GDM1 (cell line): ENCODE measurements at regions not wholly inside any gene's neighbourhood (a gene's known extent, or its start where the extent isn't known, plus 50 kb on each side); places are given as distances from the start of the nearest gene placed in this dataset.

Experiments used
- DNase-seq: peaks from one replicate; lab custom pipeline; 2025; lab: John Stamatoyannopoulos, UW

GRCh38 chr2:12827721-12828120 lies 111.0 kb downstream of the TRIB2 start:
- no peak for DNase-seq

GRCh38 chr2:12828980-12829379 lies 112.2 kb downstream of the TRIB2 start:
- DNase-seq, result no peak

GRCh38 chr2:12831016-12831415 lies 114.3 kb downstream of the TRIB2 start:
- no peak for DNase-seq

GRCh38 chr2:12834239-12834638 lies 117.5 kb downstream of the TRIB2 start:
- no peak for DNase-seq

- no peak for DNase-seq
These were observed 119.0 kb downstream of the TRIB2 start for GRCh38 chr2:12835733-12836132.

- DNase-seq, result no peak
These were observed 122.6 kb downstream of the TRIB2 start for GRCh38 chr2:12839339-12839738.

GRCh38 chr2:12841021-12841420 lies 124.3 kb downstream of the TRIB2 start:
- no peak for DNase-seq

GRCh38 chr2:12842917-12843316 lies 126.2 kb downstream of the TRIB2 start:
- DNase-seq, result no peak

GRCh38 chr2:12844511-12844910 lies 127.8 kb downstream of the TRIB2 start:
- no peak for DNase-seq

GRCh38 chr2:12847694-12848575 lies 131.2 kb downstream of the TRIB2 start:
- no peak for DNase-seq

- no peak for DNase-seq
These were observed 135.4 kb downstream of the TRIB2 start for GRCh38 chr2:12852135-12852534.

GRCh38 chr2:12854001-12854530 lies 137.3 kb downstream of the TRIB2 start:
- no peak for DNase-seq

GRCh38 chr2:12855508-12855907 lies 138.8 kb downstream of the TRIB2 start:
- no peak for DNase-seq

GRCh38 chr2:12856934-12857601 lies 140.3 kb downstream of the TRIB2 start:
- peak; percentile 56 for DNase-seq

GRCh38 chr2:12857891-12858290 lies 141.2 kb downstream of the TRIB2 start:
- no peak for DNase-seq

- DNase-seq, result no peak
These were observed 142.1 kb downstream of the TRIB2 start for GRCh38 chr2:12858786-12859185.

GRCh38 chr2:12861344-12861930 lies 144.7 kb downstream of the TRIB2 start:
- DNase-seq, result no peak

- DNase-seq, result no peak
These were observed 145.8 kb downstream of the TRIB2 start for GRCh38 chr2:12862541-12862940.

- no peak for DNase-seq
These were observed 147.2 kb downstream of the TRIB2 start for GRCh38 chr2:12863937-12864336.

GRCh38 chr2:12867631-12868287 lies 151.0 kb downstream of the TRIB2 start:
- DNase-seq, result no peak

- no peak for DNase-seq
These were observed 154.0 kb downstream of the TRIB2 start for GRCh38 chr2:12870692-12871091.

GRCh38 chr2:12871694-12872315 lies 155.1 kb downstream of the TRIB2 start:
- DNase-seq, result no peak
